ENCODE measurements at regions not wholly inside any gene's neighbourhood (a gene's known extent, or its start where the extent isn't known, plus 50 kb on each side); places are given as distances from the start of the nearest gene placed in this dataset.

- no peak for DNase-seq (ENCODE audit: low read depth in 2 of 2)
Observed at GRCh38 chr1:4137621-4138415, 237.7 kb upstream of the C1orf174 start.

- no peak for DNase-seq (ENCODE audit: low read depth in 2 of 2)
Observed at GRCh38 chr1:4139646-4140045, 239.6 kb upstream of the C1orf174 start.

- DNase-seq (ENCODE audit: low read depth in 2 of 2), result no peak
Observed at GRCh38 chr1:4140241-4140640, 240.2 kb upstream of the C1orf174 start.

GRCh38 chr1:4140821-4141220 lies 240.7 kb upstream of the C1orf174 start:
- DNase-seq (ENCODE audit: low read depth in 2 of 2), result no peak

GRCh38 chr1:4144349-4144971 lies 244.4 kb upstream of the C1orf174 start:
- no peak for DNase-seq (ENCODE audit: low read depth in 2 of 2)

GRCh38 chr1:4146101-4146500 lies 246.0 kb upstream of the C1orf174 start:
- DNase-seq (ENCODE audit: low read depth in 2 of 2), result no peak

- no peak for DNase-seq (ENCODE audit: low read depth in 2 of 2)
Observed at GRCh38 chr1:4146614-4147013, 246.5 kb upstream of the C1orf174 start.

GRCh38 chr1:4147509-4147908 lies 247.4 kb upstream of the C1orf174 start:
- DNase-seq (ENCODE audit: low read depth in 2 of 2), result no peak

- no peak for DNase-seq (ENCODE audit: low read depth in 2 of 2)
Observed at GRCh38 chr1:4149281-4149680, 249.2 kb upstream of the C1orf174 start.

- no peak for DNase-seq (ENCODE audit: low read depth in 2 of 2)
Observed at GRCh38 chr1:4149831-4150230, 249.8 kb upstream of the C1orf174 start.

- no peak for DNase-seq (ENCODE audit: low read depth in 2 of 2)
Observed at GRCh38 chr1:4150262-4150661, 250.2 kb upstream of the C1orf174 start.

- DNase-seq (ENCODE audit: low read depth in 2 of 2), result no peak
Observed at GRCh38 chr1:4152266-4152665, 252.2 kb upstream of the C1orf174 start.

GRCh38 chr1:4153571-4153970 lies 253.5 kb upstream of the C1orf174 start:
- DNase-seq (ENCODE audit: low read depth in 2 of 2), result no peak

GRCh38 chr1:4156241-4156973 lies 256.3 kb upstream of the C1orf174 start:
- DNase-seq (ENCODE audit: low read depth in 2 of 2), result no peak

GRCh38 chr1:4160181-4160580 lies 260.1 kb upstream of the C1orf174 start:
- no peak for DNase-seq (ENCODE audit: low read depth in 2 of 2)

GRCh38 chr1:4161366-4162006 lies 261.4 kb upstream of the C1orf174 start:
- DNase-seq (ENCODE audit: low read depth in 2 of 2), result no peak

GRCh38 chr1:4164965-4165364 lies 264.9 kb upstream of the C1orf174 start:
- no peak for DNase-seq (ENCODE audit: low read depth in 2 of 2)

GRCh38 chr1:4165686-4166300 lies 265.7 kb upstream of the C1orf174 start:
- DNase-seq (ENCODE audit: low read depth in 2 of 2), result no peak

- no peak for DNase-seq (ENCODE audit: low read depth in 2 of 2)
Observed at GRCh38 chr1:4166713-4167112, 266.6 kb upstream of the C1orf174 start.

GRCh38 chr1:4169991-4170390 lies 269.9 kb upstream of the C1orf174 start:
- no peak for DNase-seq (ENCODE audit: low read depth in 2 of 2)

- DNase-seq (ENCODE audit: low read depth in 2 of 2), result no peak
Observed at GRCh38 chr1:4170548-4171340, 270.7 kb upstream of the C1orf174 start.
